ENCODE measurements at regions not wholly inside any gene's neighbourhood (a gene's known extent, or its start where the extent isn't known, plus 50 kb on each side); places are given as distances from the start of the nearest gene placed in this dataset.

GRCh38 chr6:44652547-44652946 lies 265.0 kb downstream of the CDC5L start:
- TF ChIP-seq EZH2 (IDR thresholded peaks at IDR 0.05; ENCODE audit: insufficient read depth, poor library complexity, severe bottlenecking): no peak
- no peak for TF ChIP-seq EZH2phosphoT487 (IDR thresholded peaks at IDR 0.05; ENCODE audit: insufficient read depth, low read depth)

Data from GM23248 (cell line).